ENCODE measurements at regions not wholly inside any gene's neighbourhood (a gene's known extent, or its start where the extent isn't known, plus 50 kb on each side); places are given as distances from the start of the nearest gene placed in this dataset.

GRCh38 chr7:46544396-46545008, 623.4 kb upstream of the IGFBP3 start:
- intact Hi-C loops (cut with micrococcal nuclease): no loop called here
- DNase-seq: no peak
- Mint-ChIP-seq H3K27ac (no peak overlapping the region), H3K27me3 (ENCODE audit: low read depth) (no peaks in the 10 kb centered on the region), H3K36me3 (ENCODE audit: low read depth) (no peaks in the 10 kb centered on the region), H3K9me3 (no peaks in the 10 kb centered on the region), H3K4me1 (ENCODE audit: low read depth) (no peaks in the 10 kb centered on the region), H3K4me3 (no peak overlapping the region)
- CTCF ChIA-PET: no interaction called here

DNA sequence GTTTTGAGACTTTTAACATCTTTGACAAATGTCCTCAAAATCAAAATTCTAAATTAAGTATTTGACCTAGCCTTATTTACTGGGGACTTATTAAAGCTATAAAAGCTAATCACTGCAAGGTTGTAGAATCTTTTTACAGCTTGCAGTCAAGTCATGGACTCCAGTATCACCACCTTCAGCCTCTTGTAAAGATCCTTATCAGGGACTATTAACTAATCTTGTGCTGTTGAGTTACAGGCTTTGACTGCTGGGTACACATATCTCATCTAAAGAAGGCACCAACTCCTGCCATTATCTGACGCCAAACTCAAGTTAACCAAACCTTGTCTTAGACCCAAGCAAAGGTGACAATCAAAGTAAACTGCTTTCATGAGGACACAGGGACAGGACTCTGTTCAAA, 621.0 kb upstream of the IGFBP3 start:
- Mint-ChIP-seq H3K4me3 (no peak overlapping the region), H3K4me1 (ENCODE audit: low read depth) (no peaks in the 10 kb centered on the region), H3K9me3 (no peaks in the 10 kb centered on the region), H3K27ac (no peak overlapping the region), H3K27me3 (ENCODE audit: low read depth) (no peaks in the 10 kb centered on the region), H3K36me3 (ENCODE audit: low read depth) (no peaks in the 10 kb centered on the region)
- CTCF ChIA-PET: no interaction called here
- intact Hi-C loops (cut with micrococcal nuclease): no loop called here
- no peak for DNase-seq

DNA sequence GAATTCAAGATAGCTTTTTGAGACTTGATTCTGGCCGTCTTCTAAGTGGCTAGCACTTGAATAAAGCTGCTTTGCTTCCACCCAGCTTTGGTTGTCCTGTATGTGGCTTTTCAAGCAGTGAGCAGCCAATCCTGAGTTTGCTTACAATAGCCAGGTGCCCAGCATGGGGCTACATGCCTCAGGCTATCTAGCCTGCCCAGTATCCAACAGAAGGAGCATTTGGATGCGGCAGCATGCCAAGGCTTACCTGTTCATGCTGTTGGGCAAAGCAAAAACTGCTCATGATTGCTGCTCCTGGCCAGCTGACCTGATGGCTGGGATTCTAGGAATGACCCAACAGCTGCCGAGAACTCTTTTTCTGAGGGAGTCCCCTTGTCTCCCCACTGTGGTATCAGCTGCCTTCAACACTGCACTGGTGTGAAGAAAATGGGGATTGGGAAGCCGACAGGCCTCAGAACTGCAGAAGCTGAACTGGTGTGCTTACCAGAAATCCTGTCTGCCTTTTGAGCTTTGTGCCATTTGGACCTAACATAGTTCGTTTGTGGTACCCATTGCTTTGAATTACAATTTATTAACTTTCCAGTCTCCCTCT, 618.9 kb upstream of the IGFBP3 start:
- no peaks in the 10 kb centered on the region for H3K27me3 Mint-ChIP-seq (ENCODE audit: low read depth)
- no peak overlapping the region for H3K4me3 Mint-ChIP-seq
- intact Hi-C loops (cut with micrococcal nuclease): no loop called here
- no peak overlapping the region for H3K27ac Mint-ChIP-seq
- CTCF ChIA-PET: no interaction called here
- H3K9me3 Mint-ChIP-seq: peaks cover 6% of the 10 kb centered on the region
- no peaks in the 10 kb centered on the region for H3K4me1 Mint-ChIP-seq (ENCODE audit: low read depth)
- no peak for DNase-seq
- no peaks in the 10 kb centered on the region for H3K36me3 Mint-ChIP-seq (ENCODE audit: low read depth)

DNA sequence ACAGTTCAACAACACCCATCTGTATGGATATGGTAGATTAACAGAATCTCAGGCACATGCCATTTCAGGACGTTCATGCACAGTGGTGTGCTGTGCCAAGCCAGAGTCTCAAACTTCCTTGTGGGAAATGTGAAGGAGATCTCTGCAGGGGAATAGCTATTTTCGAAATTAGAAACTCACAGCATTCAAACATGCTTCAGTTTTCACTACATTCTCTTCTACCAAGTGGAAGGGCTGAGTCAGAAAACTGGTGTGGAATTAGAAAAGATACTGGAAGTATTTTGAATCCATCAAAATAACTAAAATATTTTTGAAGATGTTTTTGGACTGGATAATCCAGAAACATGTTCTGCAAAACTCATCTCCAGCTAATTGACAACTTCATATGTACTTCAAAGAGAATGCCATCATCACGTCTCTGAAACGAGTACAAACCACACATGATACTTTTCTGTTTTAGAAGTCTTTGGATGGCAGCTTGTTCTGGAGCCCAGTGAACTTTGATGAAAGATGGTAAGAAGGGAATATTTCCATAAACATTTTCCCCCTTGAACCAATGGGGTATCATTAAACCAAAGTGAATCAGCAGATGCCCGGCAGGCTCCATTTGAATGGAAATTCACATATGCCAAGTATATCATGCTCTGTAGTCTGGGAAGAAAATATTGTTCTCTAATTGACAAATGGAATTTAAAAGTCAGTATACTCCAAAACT, 616.3 kb upstream of the IGFBP3 start:
- no peak for DNase-seq
- H3K4me3 Mint-ChIP-seq: no peak overlapping the region
- intact Hi-C loops (cut with micrococcal nuclease): no loop called here
- H3K9me3 Mint-ChIP-seq: peaks cover 7% of the 10 kb centered on the region
- H3K27ac Mint-ChIP-seq: no peak overlapping the region
- no peaks in the 10 kb centered on the region for H3K4me1 Mint-ChIP-seq (ENCODE audit: low read depth)
- CTCF ChIA-PET: no interaction called here
- H3K27me3 Mint-ChIP-seq (ENCODE audit: low read depth): no peaks in the 10 kb centered on the region
- no peaks in the 10 kb centered on the region for H3K36me3 Mint-ChIP-seq (ENCODE audit: low read depth)

- no peak overlapping the region for H3K4me3 Mint-ChIP-seq
- peaks cover 7% of the 10 kb centered on the region for H3K9me3 Mint-ChIP-seq
- CTCF ChIA-PET: no interaction called here
- no peak for DNase-seq
- intact Hi-C loops (cut with micrococcal nuclease): no loop called here
- H3K4me1 Mint-ChIP-seq (ENCODE audit: low read depth): no peaks in the 10 kb centered on the region
- no peak overlapping the region for H3K27ac Mint-ChIP-seq
- no peaks in the 10 kb centered on the region for H3K36me3 Mint-ChIP-seq (ENCODE audit: low read depth)
- no peaks in the 10 kb centered on the region for H3K27me3 Mint-ChIP-seq (ENCODE audit: low read depth)
These were observed 613.9 kb upstream of the IGFBP3 start for GRCh38 chr7:46534664-46535588.

DNA sequence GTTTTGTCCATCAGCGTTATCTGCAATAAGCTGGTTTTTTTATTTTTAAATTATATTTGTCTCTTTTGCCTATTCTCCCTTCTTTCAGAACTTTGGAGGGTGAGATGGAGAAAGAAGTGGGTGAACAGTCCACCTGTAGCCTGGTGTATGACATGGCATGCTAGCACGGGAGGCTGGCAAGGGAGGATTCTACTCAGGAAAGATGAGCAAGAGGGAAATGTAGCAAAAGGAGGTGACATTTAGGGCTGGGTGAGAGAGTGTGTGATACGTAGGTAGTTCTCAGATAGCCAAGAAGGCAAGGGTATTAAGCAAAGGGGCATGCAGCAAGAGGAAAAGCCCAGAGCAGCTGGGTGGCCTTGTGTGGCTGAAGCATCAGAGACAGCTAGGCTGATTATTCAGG, 612.9 kb upstream of the IGFBP3 start:
- no peak overlapping the region for H3K27ac Mint-ChIP-seq
- no peaks in the 10 kb centered on the region for H3K4me1 Mint-ChIP-seq (ENCODE audit: low read depth)
- H3K4me3 Mint-ChIP-seq: no peak overlapping the region
- no peaks in the 10 kb centered on the region for H3K36me3 Mint-ChIP-seq (ENCODE audit: low read depth)
- intact Hi-C loops (cut with micrococcal nuclease): no loop called here
- DNase-seq: no peak
- peaks cover 7% of the 10 kb centered on the region for H3K9me3 Mint-ChIP-seq
- CTCF ChIA-PET: no interaction called here
- no peaks in the 10 kb centered on the region for H3K27me3 Mint-ChIP-seq (ENCODE audit: low read depth)

DNA sequence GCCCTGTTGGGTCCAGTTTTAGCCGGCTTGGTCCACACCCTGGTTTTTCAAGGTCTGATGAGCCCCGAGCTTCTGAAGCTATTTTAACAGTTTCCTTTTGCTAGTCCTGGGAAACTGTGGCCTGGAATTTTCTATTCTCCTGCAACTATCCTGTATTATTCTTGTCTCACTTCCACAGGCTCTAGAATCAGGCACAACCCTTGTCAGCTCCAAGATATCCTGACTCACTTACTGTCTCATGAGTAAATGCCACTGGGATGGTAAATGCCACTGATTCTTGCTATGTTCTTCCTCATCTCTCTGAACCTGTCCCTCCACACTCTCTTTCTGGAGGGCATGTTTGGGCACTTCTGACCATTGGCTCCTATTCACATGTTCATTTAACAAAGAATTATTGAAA, 611.5 kb upstream of the IGFBP3 start:
- CTCF ChIA-PET: no interaction called here
- Mint-ChIP-seq H3K4me1 (ENCODE audit: low read depth) (no peaks in the 10 kb centered on the region), H3K27ac (no peak overlapping the region), H3K9me3 (peaks cover 13% of the 10 kb centered on the region), H3K4me3 (no peak overlapping the region), H3K36me3 (ENCODE audit: low read depth) (no peaks in the 10 kb centered on the region), H3K27me3 (ENCODE audit: low read depth) (no peaks in the 10 kb centered on the region)
- intact Hi-C loops (cut with micrococcal nuclease): no loop called here
- DNase-seq: no peak

GRCh38 chr7:46530081-46530750, 609.1 kb upstream of the IGFBP3 start:
- CTCF ChIA-PET: no interaction called here

DNA sequence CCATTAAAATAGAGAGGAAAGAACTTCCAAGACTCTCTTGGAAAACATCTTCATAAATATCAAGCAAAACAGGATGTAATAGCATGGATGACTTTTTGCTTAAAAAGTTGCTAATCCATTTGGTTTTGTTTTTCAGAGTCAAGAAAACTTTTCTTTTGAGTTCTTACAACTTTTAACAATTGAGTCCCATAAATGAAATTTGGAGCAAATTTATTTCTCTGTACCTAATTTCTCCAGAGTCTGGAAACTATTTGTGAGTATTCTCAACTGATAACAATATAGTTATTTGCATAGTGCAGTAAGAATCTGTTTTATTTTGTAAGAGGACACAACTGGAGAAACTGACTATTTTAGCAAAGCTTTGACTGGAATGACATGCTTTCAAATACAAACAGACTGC, 606.3 kb upstream of the IGFBP3 start:
- no peaks in the 10 kb centered on the region for H3K36me3 Mint-ChIP-seq (ENCODE audit: low read depth)
- no peak for DNase-seq
- no peak overlapping the region for H3K4me3 Mint-ChIP-seq
- intact Hi-C loops (cut with micrococcal nuclease): no loop called here
- CTCF ChIA-PET: no interaction called here
- H3K27me3 Mint-ChIP-seq (ENCODE audit: low read depth): no peaks in the 10 kb centered on the region
- H3K27ac Mint-ChIP-seq: no peak overlapping the region
- peaks cover 10% of the 10 kb centered on the region for H3K9me3 Mint-ChIP-seq
- H3K4me1 Mint-ChIP-seq (ENCODE audit: low read depth): no peaks in the 10 kb centered on the region

More at GRCh38 chr7:46530081-46530750, 609.1 kb upstream of the IGFBP3 start:
- no peak for DNase-seq
- no peaks in the 10 kb centered on the region for H3K4me1 Mint-ChIP-seq (ENCODE audit: low read depth)
- no peak overlapping the region for H3K4me3 Mint-ChIP-seq
- H3K27ac Mint-ChIP-seq: no peak overlapping the region
- no peaks in the 10 kb centered on the region for H3K27me3 Mint-ChIP-seq (ENCODE audit: low read depth)
- H3K36me3 Mint-ChIP-seq (ENCODE audit: low read depth): no peaks in the 10 kb centered on the region
- H3K9me3 Mint-ChIP-seq: peaks cover 11% of the 10 kb centered on the region
- intact Hi-C loops (cut with micrococcal nuclease): no loop called here

GRCh38 chr7:46525876-46526275, 604.8 kb upstream of the IGFBP3 start:
- peaks cover 10% of the 10 kb centered on the region for H3K9me3 Mint-ChIP-seq
- no peaks in the 10 kb centered on the region for H3K4me1 Mint-ChIP-seq (ENCODE audit: low read depth)
- no peak overlapping the region for H3K27ac Mint-ChIP-seq
- intact Hi-C loops (cut with micrococcal nuclease): no loop called here
- DNase-seq: no peak
- H3K36me3 Mint-ChIP-seq (ENCODE audit: low read depth): no peaks in the 10 kb centered on the region
- CTCF ChIA-PET: no interaction called here
- no peaks in the 10 kb centered on the region for H3K27me3 Mint-ChIP-seq (ENCODE audit: low read depth)
- H3K4me3 Mint-ChIP-seq: no peak overlapping the region

- no peak overlapping the region for H3K4me3 Mint-ChIP-seq
- no peak for DNase-seq
- intact Hi-C loops (cut with micrococcal nuclease): no loop called here
- H3K9me3 Mint-ChIP-seq: peaks cover 10% of the 10 kb centered on the region
- no peaks in the 10 kb centered on the region for H3K27me3 Mint-ChIP-seq (ENCODE audit: low read depth)
- CTCF ChIA-PET: no interaction called here
- H3K27ac Mint-ChIP-seq: no peak overlapping the region
- no peaks in the 10 kb centered on the region for H3K36me3 Mint-ChIP-seq (ENCODE audit: low read depth)
- H3K4me1 Mint-ChIP-seq (ENCODE audit: low read depth): no peaks in the 10 kb centered on the region
These were observed 603.3 kb upstream of the IGFBP3 start for GRCh38 chr7:46524350-46524749.

GRCh38 chr7:46522354-46522906, 601.4 kb upstream of the IGFBP3 start:
- no peak for DNase-seq
- no peak overlapping the region for H3K4me3 Mint-ChIP-seq
- CTCF ChIA-PET: no interaction called here
- no peaks in the 10 kb centered on the region for H3K4me1 Mint-ChIP-seq (ENCODE audit: low read depth)
- H3K36me3 Mint-ChIP-seq (ENCODE audit: low read depth): no peaks in the 10 kb centered on the region
- H3K27me3 Mint-ChIP-seq (ENCODE audit: low read depth): no peaks in the 10 kb centered on the region
- no peak overlapping the region for H3K27ac Mint-ChIP-seq
- intact Hi-C loops (cut with micrococcal nuclease): no loop called here
- peaks cover 3% of the 10 kb centered on the region for H3K9me3 Mint-ChIP-seq

Data from activated naive CD4-positive, alpha-beta T cell treated with anti-CD3 and anti-CD28 coated beads for 36 hours (primary cell).